HG02642 (cell line): ENCODE measurements at regions not wholly inside any gene's neighbourhood (a gene's known extent, or its start where the extent isn't known, plus 50 kb on each side); places are given as distances from the start of the nearest gene placed in this dataset.
"Not testable (repeated sequence)": the region's sequence is repeated elsewhere in the genome, so short reads cannot be mapped to it uniquely, and the experiment has no call there.

Experiments used
- ATAC-seq: cut with Tn5 transposase; IDR thresholded peaks from one replicate; pipeline ENCODE4 v1.9.1; 2021; ENCODE audit warnings: mild to moderate bottlenecking; ENCODE audit not compliant: unreplicated experiment, poor library complexity

- ATAC-seq, result no peak
These were observed 135.0 kb downstream of the RALA start for GRCh38 chr7:39758234-39758970.

- ATAC-seq, result no peak
These were observed 138.1 kb downstream of the RALA start for GRCh38 chr7:39761449-39761848.

GRCh38 chr7:39762466-39762865, 139.1 kb downstream of the RALA start:
- not testable (repeated sequence) for ATAC-seq

- ATAC-seq, result not testable (repeated sequence)
These were observed 139.5 kb downstream of the RALA start for GRCh38 chr7:39762881-39763280.

- not testable (repeated sequence) for ATAC-seq
These were observed 142.5 kb downstream of the RALA start for GRCh38 chr7:39765833-39766232.

- ATAC-seq, result not testable (repeated sequence)
These were observed 145.1 kb downstream of the RALA start for GRCh38 chr7:39768439-39768838.

GRCh38 chr7:39774341-39774851, 151.0 kb downstream of the RALA start:
- ATAC-seq, result not testable (repeated sequence)

- not testable (repeated sequence) for ATAC-seq
These were observed 158.2 kb downstream of the RALA start for GRCh38 chr7:39781557-39781956.

GRCh38 chr7:39786440-39786839, 163.1 kb downstream of the RALA start:
- not testable (repeated sequence) for ATAC-seq

GRCh38 chr7:39791035-39791434, 159.0 kb upstream of the CDK13 start:
- not testable (repeated sequence) for ATAC-seq

GRCh38 chr7:39791911-39792310, 158.1 kb upstream of the CDK13 start:
- not testable (repeated sequence) for ATAC-seq

- not testable (repeated sequence) for ATAC-seq
These were observed 157.0 kb upstream of the CDK13 start for GRCh38 chr7:39793026-39793425.

GRCh38 chr7:39793851-39794250, 156.2 kb upstream of the CDK13 start:
- ATAC-seq, result not testable (repeated sequence)

GRCh38 chr7:39796947-39797346, 153.1 kb upstream of the CDK13 start:
- ATAC-seq, result not testable (repeated sequence)

- ATAC-seq, result not testable (repeated sequence)
These were observed 152.0 kb upstream of the CDK13 start for GRCh38 chr7:39798077-39798476.

GRCh38 chr7:39808796-39809481, 141.1 kb upstream of the CDK13 start:
- no peak for ATAC-seq

GRCh38 chr7:39810204-39810642, 139.8 kb upstream of the CDK13 start:
- ATAC-seq, result no peak

- no peak for ATAC-seq
These were observed 139.3 kb upstream of the CDK13 start for GRCh38 chr7:39810710-39811109.

- ATAC-seq, result no peak
These were observed 138.9 kb upstream of the CDK13 start for GRCh38 chr7:39811161-39811614.

GRCh38 chr7:39816462-39817060, 133.5 kb upstream of the CDK13 start:
- ATAC-seq, result no peak

- no peak for ATAC-seq
These were observed 130.5 kb upstream of the CDK13 start for GRCh38 chr7:39819514-39819913.
